ENCODE measurements at regions not wholly inside any gene's neighbourhood (a gene's known extent, or its start where the extent isn't known, plus 50 kb on each side); places are given as distances from the start of the nearest gene placed in this dataset.
"Not testable (repeated sequence)": the region's sequence is repeated elsewhere in the genome, so short reads cannot be mapped to it uniquely, and the experiment has no call there.

DNA sequence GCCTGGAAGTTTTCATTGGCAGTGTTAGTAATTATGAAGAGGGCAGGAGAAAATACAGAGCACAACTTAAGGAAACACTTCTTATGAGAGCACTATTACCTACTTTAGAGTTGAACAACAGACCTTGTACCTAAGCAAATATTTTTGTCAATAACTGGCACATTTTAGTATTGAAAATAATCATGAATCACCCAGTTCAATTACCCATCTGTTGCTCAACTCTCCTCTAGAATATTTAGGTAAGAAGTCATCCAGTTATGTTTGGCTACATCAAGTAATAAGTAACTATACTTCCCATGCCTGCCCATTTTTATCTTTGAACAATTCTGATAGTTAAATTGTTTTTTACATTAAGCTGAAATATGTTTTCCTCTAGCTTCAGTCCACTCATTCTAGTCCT is 893.4 kb downstream of the DIAPH3 start:
- H3K27ac ChIP-seq (ENCODE audit: low read depth in 2 of 2, low read length in 1 of 2), result no peak overlapping the region
- no peaks in the 10 kb centered on the region for H3K36me3 ChIP-seq (ENCODE audit: control insufficient read depth in 2 of 2, insufficient read depth in 2 of 2, low read length in 1 of 2)
- no peak overlapping the region for H3K4me3 ChIP-seq (ENCODE audit: low read depth in 1 of 2, low read length in 2 of 2)
- no peaks in the 10 kb centered on the region for H3K27me3 ChIP-seq (ENCODE audit: control insufficient read depth in 1 of 2, insufficient read depth in 2 of 2, low read length in 2 of 2)
- no peaks in the 10 kb centered on the region for H3K9me3 ChIP-seq (ENCODE audit: control insufficient read depth in 2 of 2, insufficient read depth in 1 of 2, low read depth in 1 of 2, low read length in 1 of 2)
- no peaks in the 10 kb centered on the region for H3K4me1 ChIP-seq (ENCODE audit: control insufficient read depth in 2 of 2, insufficient read depth in 2 of 2, low read length in 1 of 2)

DNA sequence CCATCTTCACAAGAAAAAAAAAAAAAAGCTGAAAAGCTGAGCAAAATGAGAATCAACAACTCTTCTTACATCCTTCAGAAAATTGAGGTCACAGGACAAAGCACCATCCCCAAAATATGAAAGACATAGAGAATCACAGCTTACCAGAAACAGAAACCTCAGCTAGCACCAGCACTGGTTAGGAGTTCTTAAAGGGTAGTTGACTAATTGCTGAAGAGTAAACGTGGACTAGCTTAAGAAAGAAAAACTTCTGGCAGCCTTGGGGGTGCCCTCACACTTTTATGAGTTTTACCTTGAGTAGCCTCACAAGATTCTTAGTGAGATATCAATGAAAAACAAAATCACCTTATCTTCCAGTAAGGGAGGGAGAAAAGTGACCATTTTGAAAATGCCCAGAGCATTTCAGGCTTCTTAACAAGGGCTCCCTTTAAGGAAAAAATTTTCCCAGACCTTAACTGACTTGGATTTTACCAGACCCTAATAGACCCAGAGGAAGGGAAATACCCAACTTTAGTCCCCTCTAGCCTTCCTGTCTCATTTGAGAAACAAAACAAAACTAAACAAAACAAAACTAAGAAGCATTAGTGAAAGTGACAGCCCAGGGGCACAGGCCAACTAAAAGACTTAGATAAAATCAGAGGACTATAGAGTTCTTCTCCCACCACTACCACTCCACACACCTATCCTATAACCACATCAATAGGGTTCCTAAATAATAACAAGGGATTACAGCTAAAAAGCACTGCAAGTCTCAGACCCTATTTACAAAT is 888.6 kb downstream of the DIAPH3 start:
- Histone ChIP-seq H3K4me1 (ENCODE audit: control insufficient read depth in 2 of 2, insufficient read depth in 2 of 2, low read length in 1 of 2) (no peaks in the 10 kb centered on the region), H3K27ac (ENCODE audit: low read depth in 2 of 2, low read length in 1 of 2) (no peak overlapping the region), H3K4me3 (ENCODE audit: low read depth in 1 of 2, low read length in 2 of 2) (no peak overlapping the region), H3K27me3 (ENCODE audit: control insufficient read depth in 1 of 2, insufficient read depth in 2 of 2, low read length in 2 of 2) (no peaks in the 10 kb centered on the region), H3K36me3 (ENCODE audit: control insufficient read depth in 2 of 2, insufficient read depth in 2 of 2, low read length in 1 of 2) (no peaks in the 10 kb centered on the region), H3K9me3 (ENCODE audit: control insufficient read depth in 2 of 2, insufficient read depth in 1 of 2, low read depth in 1 of 2, low read length in 1 of 2) (no peaks in the 10 kb centered on the region)
- WGBS, 2 donors, result 21 to 40% methylated on average over 1 of the region's 1 CpG

DNA sequence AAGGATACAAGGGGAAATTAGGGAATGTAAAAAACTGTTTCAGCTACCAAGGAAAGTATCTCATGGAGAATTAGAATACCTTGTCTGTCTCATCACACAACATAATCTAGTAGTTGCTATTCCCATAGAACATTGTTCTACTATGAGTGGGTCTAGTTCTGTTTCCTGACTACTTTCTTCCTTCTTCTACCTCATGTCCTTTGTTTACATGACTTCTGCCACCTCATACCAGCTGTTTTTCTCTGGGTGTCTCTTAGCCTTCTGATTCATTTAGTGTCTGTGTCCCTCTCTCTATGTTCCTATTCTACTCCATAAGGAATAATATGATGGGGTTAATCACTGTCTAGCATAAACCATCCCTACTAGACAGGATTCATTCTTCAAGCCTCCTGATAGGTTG is 887.3 kb downstream of the DIAPH3 start:
- Histone ChIP-seq H3K27me3 (ENCODE audit: control insufficient read depth in 1 of 2, insufficient read depth in 2 of 2, low read length in 2 of 2) (no peaks in the 10 kb centered on the region), H3K4me1 (ENCODE audit: control insufficient read depth in 2 of 2, insufficient read depth in 2 of 2, low read length in 1 of 2) (no peaks in the 10 kb centered on the region), H3K4me3 (ENCODE audit: low read depth in 1 of 2, low read length in 2 of 2) (no peak overlapping the region), H3K9me3 (ENCODE audit: control insufficient read depth in 2 of 2, insufficient read depth in 1 of 2, low read depth in 1 of 2, low read length in 1 of 2) (no peaks in the 10 kb centered on the region), H3K36me3 (ENCODE audit: control insufficient read depth in 2 of 2, insufficient read depth in 2 of 2, low read length in 1 of 2) (no peaks in the 10 kb centered on the region), H3K27ac (ENCODE audit: low read depth in 2 of 2, low read length in 1 of 2) (no peak overlapping the region)

DNA sequence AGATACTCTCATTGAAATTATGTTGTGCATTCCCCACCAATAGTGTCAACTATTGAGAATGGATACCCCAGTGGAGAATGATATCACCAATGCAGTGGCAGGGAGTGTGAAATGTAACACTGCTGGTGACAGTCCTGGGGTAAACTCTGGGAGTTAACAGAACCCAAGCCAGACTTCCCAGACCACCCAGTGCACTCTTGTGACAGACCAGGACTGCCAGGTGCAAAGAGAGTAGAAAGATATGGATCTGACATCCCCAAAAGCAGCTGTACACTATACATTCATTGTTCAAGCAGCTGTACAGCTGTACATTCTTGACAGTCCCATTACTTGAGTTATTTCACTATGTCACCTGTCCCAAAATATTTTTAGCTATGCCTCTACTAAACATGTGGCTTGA is 886.6 kb downstream of the DIAPH3 start:
- Histone ChIP-seq H3K4me1 (ENCODE audit: control insufficient read depth in 2 of 2, insufficient read depth in 2 of 2, low read length in 1 of 2) (no peaks in the 10 kb centered on the region), H3K36me3 (ENCODE audit: control insufficient read depth in 2 of 2, insufficient read depth in 2 of 2, low read length in 1 of 2) (no peaks in the 10 kb centered on the region), H3K27me3 (ENCODE audit: control insufficient read depth in 1 of 2, insufficient read depth in 2 of 2, low read length in 2 of 2) (no peaks in the 10 kb centered on the region), H3K27ac (ENCODE audit: low read depth in 2 of 2, low read length in 1 of 2) (no peak overlapping the region), H3K4me3 (ENCODE audit: low read depth in 1 of 2, low read length in 2 of 2) (no peak overlapping the region), H3K9me3 (ENCODE audit: control insufficient read depth in 2 of 2, insufficient read depth in 1 of 2, low read depth in 1 of 2, low read length in 1 of 2) (no peaks in the 10 kb centered on the region)

DNA sequence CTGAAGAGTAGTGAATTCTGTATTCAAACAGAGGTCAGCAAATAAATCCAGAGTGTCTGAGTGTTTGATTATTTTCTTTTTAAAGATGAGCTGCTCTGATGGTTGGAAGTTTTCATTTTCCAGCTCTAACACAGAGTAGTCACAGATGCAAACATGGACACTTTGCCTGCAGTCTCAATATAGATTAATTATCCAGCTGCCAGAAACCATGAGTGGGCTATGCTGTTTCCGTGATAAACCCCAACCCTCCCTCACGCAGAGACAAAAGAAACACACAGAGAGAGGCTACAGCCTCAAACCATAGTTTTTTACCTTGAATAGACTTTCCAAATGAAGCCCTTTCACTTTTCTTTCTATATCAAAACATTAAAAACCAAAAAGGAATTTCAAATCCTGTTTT is 884.7 kb downstream of the DIAPH3 start:
- WGBS, 2 donors, result 50 to 65% methylated on average over 2 of the region's 2 CpGs
- no peaks in the 10 kb centered on the region for H3K9me3 ChIP-seq (ENCODE audit: control insufficient read depth in 2 of 2, insufficient read depth in 1 of 2, low read depth in 1 of 2, low read length in 1 of 2)
- H3K36me3 ChIP-seq (ENCODE audit: control insufficient read depth in 2 of 2, insufficient read depth in 2 of 2, low read length in 1 of 2), result no peaks in the 10 kb centered on the region
- no peaks in the 10 kb centered on the region for H3K4me1 ChIP-seq (ENCODE audit: control insufficient read depth in 2 of 2, insufficient read depth in 2 of 2, low read length in 1 of 2)
- no peak overlapping the region for H3K4me3 ChIP-seq (ENCODE audit: low read depth in 1 of 2, low read length in 2 of 2)
- no peak overlapping the region for H3K27ac ChIP-seq (ENCODE audit: low read depth in 2 of 2, low read length in 1 of 2)
- H3K27me3 ChIP-seq (ENCODE audit: control insufficient read depth in 1 of 2, insufficient read depth in 2 of 2, low read length in 2 of 2), result no peaks in the 10 kb centered on the region

DNA sequence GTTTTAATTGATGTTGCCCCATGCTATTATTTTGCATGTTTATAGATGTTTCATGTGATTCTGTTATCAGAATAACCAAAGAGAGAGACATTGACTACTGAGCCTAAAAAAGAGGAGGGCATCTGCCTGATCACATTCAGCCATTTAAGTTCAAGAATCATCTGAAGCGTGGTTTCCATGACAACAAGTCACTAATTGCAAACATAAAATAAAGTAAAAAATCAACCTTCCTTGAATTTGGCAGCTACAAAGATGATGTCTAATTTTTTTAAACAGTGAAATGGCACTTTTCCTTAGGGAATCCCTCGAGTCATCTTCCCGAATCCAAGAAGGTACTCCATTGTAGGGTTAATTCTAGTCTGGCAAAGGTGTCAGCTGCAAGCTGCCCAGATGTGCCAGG is 884.2 kb downstream of the DIAPH3 start:
- 70 to 76% methylated on average over 3 of the region's 3 CpGs for WGBS, 2 donors
- no peaks in the 10 kb centered on the region for H3K4me1 ChIP-seq (ENCODE audit: control insufficient read depth in 2 of 2, insufficient read depth in 2 of 2, low read length in 1 of 2)
- no peaks in the 10 kb centered on the region for H3K9me3 ChIP-seq (ENCODE audit: control insufficient read depth in 2 of 2, insufficient read depth in 1 of 2, low read depth in 1 of 2, low read length in 1 of 2)
- no peak overlapping the region for H3K4me3 ChIP-seq (ENCODE audit: low read depth in 1 of 2, low read length in 2 of 2)
- H3K27ac ChIP-seq (ENCODE audit: low read depth in 2 of 2, low read length in 1 of 2), result no peak overlapping the region
- H3K27me3 ChIP-seq (ENCODE audit: control insufficient read depth in 1 of 2, insufficient read depth in 2 of 2, low read length in 2 of 2), result no peaks in the 10 kb centered on the region
- no peaks in the 10 kb centered on the region for H3K36me3 ChIP-seq (ENCODE audit: control insufficient read depth in 2 of 2, insufficient read depth in 2 of 2, low read length in 1 of 2)

DNA sequence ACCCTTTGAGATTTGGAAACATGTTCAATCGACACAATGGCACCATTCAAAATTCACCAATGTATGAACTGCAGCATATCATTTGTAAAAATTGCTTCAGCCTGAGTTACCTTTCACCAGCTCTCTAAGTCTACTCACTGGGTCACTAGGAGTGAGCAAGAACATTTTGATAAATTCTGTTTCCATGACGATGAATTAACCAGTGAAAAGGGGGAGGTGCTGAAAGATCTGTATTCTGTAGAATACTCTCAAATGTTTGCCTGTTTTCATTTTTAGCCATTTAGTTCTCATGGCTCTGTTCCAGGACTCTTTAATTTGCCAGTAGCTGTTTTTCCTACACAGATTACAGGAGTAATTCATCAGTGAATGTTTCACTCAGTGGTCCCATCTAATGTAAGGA is 883.4 kb downstream of the DIAPH3 start:
- no peaks in the 10 kb centered on the region for H3K9me3 ChIP-seq (ENCODE audit: control insufficient read depth in 2 of 2, insufficient read depth in 1 of 2, low read depth in 1 of 2, low read length in 1 of 2)
- 48 to 54% methylated on average over 2 of the region's 2 CpGs for WGBS, 2 donors
- no peaks in the 10 kb centered on the region for H3K27me3 ChIP-seq (ENCODE audit: control insufficient read depth in 1 of 2, insufficient read depth in 2 of 2, low read length in 2 of 2)
- no peaks in the 10 kb centered on the region for H3K36me3 ChIP-seq (ENCODE audit: control insufficient read depth in 2 of 2, insufficient read depth in 2 of 2, low read length in 1 of 2)
- no peaks in the 10 kb centered on the region for H3K4me1 ChIP-seq (ENCODE audit: control insufficient read depth in 2 of 2, insufficient read depth in 2 of 2, low read length in 1 of 2)
- no peak overlapping the region for H3K4me3 ChIP-seq (ENCODE audit: low read depth in 1 of 2, low read length in 2 of 2)
- H3K27ac ChIP-seq (ENCODE audit: low read depth in 2 of 2, low read length in 1 of 2), result no peak overlapping the region

DNA sequence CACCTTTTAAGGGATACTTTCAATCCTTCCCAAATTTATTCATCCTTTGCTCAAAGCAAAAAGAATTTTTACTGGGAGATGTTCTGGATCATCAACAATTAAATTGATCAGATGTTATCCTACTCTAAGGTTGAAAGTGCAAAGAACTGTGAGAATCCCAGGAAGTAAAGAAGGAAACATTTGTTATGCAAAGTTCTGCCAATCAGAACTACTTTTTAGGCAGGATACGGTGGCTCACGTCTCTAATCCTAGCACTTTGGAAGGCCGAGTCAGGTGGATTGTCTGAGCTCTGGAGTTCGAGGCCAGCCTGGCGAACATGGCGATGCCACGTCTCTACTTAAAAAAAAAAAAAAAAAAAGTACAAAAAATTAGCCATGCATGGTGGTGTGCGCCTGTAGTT is 882.3 kb downstream of the DIAPH3 start:
- H3K4me3 ChIP-seq (ENCODE audit: low read depth in 1 of 2, low read length in 2 of 2), result no peak overlapping the region
- H3K4me1 ChIP-seq (ENCODE audit: control insufficient read depth in 2 of 2, insufficient read depth in 2 of 2, low read length in 1 of 2), result no peaks in the 10 kb centered on the region
- H3K9me3 ChIP-seq (ENCODE audit: control insufficient read depth in 2 of 2, insufficient read depth in 1 of 2, low read depth in 1 of 2, low read length in 1 of 2), result no peaks in the 10 kb centered on the region
- no peaks in the 10 kb centered on the region for H3K36me3 ChIP-seq (ENCODE audit: control insufficient read depth in 2 of 2, insufficient read depth in 2 of 2, low read length in 1 of 2)
- H3K27ac ChIP-seq (ENCODE audit: low read depth in 2 of 2, low read length in 1 of 2), result no peak overlapping the region
- H3K27me3 ChIP-seq (ENCODE audit: control insufficient read depth in 1 of 2, insufficient read depth in 2 of 2, low read length in 2 of 2), result no peaks in the 10 kb centered on the region
- 92 to 94% methylated on average over 8 of the region's 8 CpGs for WGBS, 2 donors

DNA sequence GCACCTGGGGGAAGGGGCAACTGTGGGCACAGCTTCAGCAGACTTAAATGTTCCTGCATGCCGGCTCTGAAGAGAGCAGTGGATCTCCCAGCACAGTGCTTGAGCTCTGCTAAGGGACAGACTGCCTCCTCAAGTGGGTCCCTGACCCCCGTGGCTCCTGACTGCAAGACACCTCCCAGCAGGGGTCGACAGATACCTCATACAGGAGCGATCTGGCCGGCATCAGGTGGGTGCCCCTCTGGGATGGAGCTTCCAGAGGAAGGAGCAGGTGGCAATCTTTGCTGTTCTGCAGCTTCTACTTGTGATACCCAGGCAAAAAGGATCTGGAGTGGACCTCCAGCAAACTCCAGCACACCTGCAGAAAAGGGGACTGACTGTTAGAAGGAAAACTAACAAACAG is 871.5 kb downstream of the DIAPH3 start:
- WGBS, 2 donors, result 82 to 84% methylated on average over 5 of the region's 5 CpGs
- H3K36me3 ChIP-seq (ENCODE audit: control insufficient read depth in 2 of 2, insufficient read depth in 2 of 2, low read length in 1 of 2); H3K4me3 ChIP-seq (ENCODE audit: low read depth in 1 of 2, low read length in 2 of 2); H3K27ac ChIP-seq (ENCODE audit: low read depth in 2 of 2, low read length in 1 of 2); H3K27me3 ChIP-seq (ENCODE audit: control insufficient read depth in 1 of 2, insufficient read depth in 2 of 2, low read length in 2 of 2); H3K4me1 ChIP-seq (ENCODE audit: control insufficient read depth in 2 of 2, insufficient read depth in 2 of 2, low read length in 1 of 2); H3K9me3 ChIP-seq (ENCODE audit: control insufficient read depth in 2 of 2, insufficient read depth in 1 of 2, low read depth in 1 of 2, low read length in 1 of 2): not testable (repeated sequence)

DNA sequence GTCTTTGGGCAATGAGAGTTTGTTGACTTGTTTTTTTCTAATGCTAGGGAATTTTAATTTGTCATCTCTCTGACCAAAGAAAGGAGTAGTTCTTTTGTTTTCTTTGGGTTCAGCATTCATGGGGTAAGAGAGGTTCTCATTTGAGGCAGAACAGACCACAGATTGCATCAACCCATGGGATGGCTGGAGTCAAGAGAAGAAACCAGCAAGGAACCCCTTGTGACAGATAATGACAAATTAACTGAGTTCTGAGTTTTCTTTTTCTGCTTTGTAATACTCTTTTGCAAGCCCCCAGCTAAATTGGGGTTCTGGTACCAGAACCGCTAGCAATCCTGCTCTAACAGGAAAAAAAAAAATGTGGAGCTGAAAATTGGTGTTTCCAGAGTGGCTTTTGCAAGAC is 864.1 kb downstream of the DIAPH3 start:
- Histone ChIP-seq H3K27ac (ENCODE audit: low read depth in 2 of 2, low read length in 1 of 2) (no peak overlapping the region), H3K4me3 (ENCODE audit: low read depth in 1 of 2, low read length in 2 of 2) (no peak overlapping the region), H3K4me1 (ENCODE audit: control insufficient read depth in 2 of 2, insufficient read depth in 2 of 2, low read length in 1 of 2) (no peaks in the 10 kb centered on the region), H3K9me3 (ENCODE audit: control insufficient read depth in 2 of 2, insufficient read depth in 1 of 2, low read depth in 1 of 2, low read length in 1 of 2) (no peaks in the 10 kb centered on the region), H3K36me3 (ENCODE audit: control insufficient read depth in 2 of 2, insufficient read depth in 2 of 2, low read length in 1 of 2) (no peaks in the 10 kb centered on the region), H3K27me3 (ENCODE audit: control insufficient read depth in 1 of 2, insufficient read depth in 2 of 2, low read length in 2 of 2) (no peaks in the 10 kb centered on the region)
- WGBS, 2 donors, result 89 to 92% methylated on average over 1 of the region's 1 CpG

Measured in esophagus (tissue), 2 donors.